ENCODE measurements at regions not wholly inside any gene's neighbourhood (a gene's known extent, or its start where the extent isn't known, plus 50 kb on each side); places are given as distances from the start of the nearest gene placed in this dataset.

DNA sequence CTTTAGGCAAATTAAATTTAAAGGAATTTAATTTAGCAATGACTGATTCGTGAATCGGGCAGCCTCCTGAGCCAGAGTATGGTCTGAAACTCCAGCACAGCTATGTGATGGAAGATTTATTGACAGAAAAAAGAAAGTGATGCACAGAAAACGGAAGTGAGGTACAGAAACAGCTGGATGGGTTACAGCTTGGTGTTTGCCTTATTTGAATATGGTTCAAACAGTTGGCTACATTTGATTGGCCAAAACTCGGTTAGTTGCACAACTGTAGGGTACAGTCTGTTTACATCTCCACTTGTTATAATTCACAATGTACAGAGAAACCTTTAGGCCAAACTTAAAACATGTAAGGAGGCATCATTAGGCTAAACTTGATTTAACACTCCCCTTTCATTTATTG, 1716.1 kb upstream of the C9orf72 start (continued):
- TF ChIP-seq EP300 (IDR thresholded peaks at IDR 0.05; ENCODE audit: borderline replicate concordance in 1 of 2, control insufficient read depth in 1 of 2, low read depth in 2 of 2, low read length in 2 of 2) = no peak
- no peak for TF ChIP-seq EGR1 (IDR thresholded peaks at IDR 0.05; ENCODE audit: borderline replicate concordance in 1 of 2, low read depth in 2 of 2, low read length in 2 of 2)

DNA sequence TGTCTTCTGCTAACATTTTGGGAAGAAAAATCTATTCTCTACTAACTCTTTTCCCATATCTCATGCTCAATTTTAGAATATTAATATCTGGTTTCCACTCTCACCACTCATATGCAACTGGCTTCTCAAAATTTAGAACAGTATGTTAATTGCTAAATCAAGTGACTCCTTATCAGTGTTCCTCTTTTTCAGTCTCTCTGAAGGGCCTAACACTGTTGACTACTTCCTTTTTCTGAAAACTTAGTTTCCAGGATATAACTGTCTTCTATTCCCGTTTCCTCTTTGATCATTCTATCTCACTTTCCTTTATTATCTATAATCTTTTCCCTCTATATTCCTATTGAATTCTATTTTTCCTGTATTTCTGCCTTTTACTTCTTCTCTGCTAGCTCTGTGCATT, 1717.2 kb upstream of the C9orf72 start:
- POLR2A ChIA-PET = no interaction called here
- intact Hi-C loops (cut with micrococcal nuclease; ENCODE audit: unreplicated experiment) (no loop called here), in situ Hi-C loops (cut with MboI) (no loop called here)
- no peak for DNase-seq (ENCODE audit: low read depth, low spot score)
- RAD21 ChIA-PET (ENCODE audit: unreplicated experiment) = no interaction called here
- no peak overlapping the region for H3K27ac ChIP-seq (ENCODE audit: control insufficient read depth, insufficient read depth)
- no peaks in the 10 kb centered on the region for H3K79me2 ChIP-seq (ENCODE audit: control insufficient read depth, insufficient read depth, low read length)
- ATAC-seq = no peak
- whole genome bisulfite sequencing (ENCODE audit: insufficient coverage, insufficient replicate concordance, low lambda C conversion rate, missing lambda C conversion rate) = 41% methylated on average over 1 of the region's 1 CpG
- no peak overlapping the region for H2AFZ ChIP-seq (ENCODE audit: control insufficient read depth, low read depth, low read length)
- H3K4me1 ChIP-seq (ENCODE audit: control insufficient read depth, insufficient read depth, low read length) = no peaks in the 10 kb centered on the region
- no peaks in the 10 kb centered on the region for H4K20me1 ChIP-seq (ENCODE audit: control insufficient read depth, insufficient read depth)
- FAIRE-seq = no peak
- no peak overlapping the region for H3K4me2 ChIP-seq (ENCODE audit: control insufficient read depth, insufficient read depth)
- H3K27me3 ChIP-seq (replicated peaks in 1 of 2; ENCODE audit: control insufficient read depth in 2 of 2, insufficient read depth in 2 of 2, low read length in 1 of 2) = no peaks in the 10 kb centered on the region
- no peaks in the 10 kb centered on the region for H3K9me3 ChIP-seq (replicated peaks; ENCODE audit: control insufficient read depth, insufficient read depth, low read length)
- no peak overlapping the region for H3K4me3 ChIP-seq
- TF ChIP-seq, protein P1, sequence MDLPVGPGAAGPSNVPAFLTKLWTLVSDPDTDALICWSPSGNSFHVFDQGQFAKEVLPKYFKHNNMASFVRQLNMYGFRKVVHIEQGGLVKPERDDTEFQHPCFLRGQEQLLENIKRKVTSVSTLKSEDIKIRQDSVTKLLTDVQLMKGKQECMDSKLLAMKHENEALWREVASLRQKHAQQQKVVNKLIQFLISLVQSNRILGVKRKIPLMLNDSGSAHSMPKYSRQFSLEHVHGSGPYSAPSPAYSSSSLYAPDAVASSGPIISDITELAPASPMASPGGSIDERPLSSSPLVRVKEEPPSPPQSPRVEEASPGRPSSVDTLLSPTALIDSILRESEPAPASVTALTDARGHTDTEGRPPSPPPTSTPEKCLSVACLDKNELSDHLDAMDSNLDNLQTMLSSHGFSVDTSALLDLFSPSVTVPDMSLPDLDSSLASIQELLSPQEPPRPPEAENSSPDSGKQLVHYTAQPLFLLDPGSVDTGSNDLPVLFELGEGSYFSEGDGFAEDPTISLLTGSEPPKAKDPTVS (IDR thresholded peaks at IDR 0.05; ENCODE audit: low read depth, low read length) = no peak
- TF ChIP-seq, protein P2, sequence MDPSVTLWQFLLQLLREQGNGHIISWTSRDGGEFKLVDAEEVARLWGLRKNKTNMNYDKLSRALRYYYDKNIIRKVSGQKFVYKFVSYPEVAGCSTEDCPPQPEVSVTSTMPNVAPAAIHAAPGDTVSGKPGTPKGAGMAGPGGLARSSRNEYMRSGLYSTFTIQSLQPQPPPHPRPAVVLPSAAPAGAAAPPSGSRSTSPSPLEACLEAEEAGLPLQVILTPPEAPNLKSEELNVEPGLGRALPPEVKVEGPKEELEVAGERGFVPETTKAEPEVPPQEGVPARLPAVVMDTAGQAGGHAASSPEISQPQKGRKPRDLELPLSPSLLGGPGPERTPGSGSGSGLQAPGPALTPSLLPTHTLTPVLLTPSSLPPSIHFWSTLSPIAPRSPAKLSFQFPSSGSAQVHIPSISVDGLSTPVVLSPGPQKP (IDR thresholded peaks at IDR 0.05; ENCODE audit: low read depth, low read length) = no peak
- TF ChIP-seq TCF3 (IDR thresholded peaks at IDR 0.05; ENCODE audit: borderline replicate concordance, insufficient read depth, low read depth, low read length) (no peak), ZNF207 (IDR thresholded peaks at IDR 0.05; ENCODE audit: borderline replicate concordance) (no peak), HCFC1 (IDR thresholded peaks at IDR 0.05; ENCODE audit: low read length) (no peak), CHD4 (IDR thresholded peaks at IDR 0.05) (no peak)
- SMC1A ChIA-PET (ENCODE audit: uncharacterized antibody, unreplicated experiment) = no interaction called here
- H3K36me3 ChIP-seq (ENCODE audit: control insufficient read depth in 2 of 2, insufficient read depth in 2 of 2, low read length in 1 of 2) = no peaks in the 10 kb centered on the region
- BruUV-seq (replicated peaks) = no TSS peak
- H3K9ac ChIP-seq (ENCODE audit: control insufficient read depth, insufficient read depth, low read length) = no peak overlapping the region
- CTCF ChIA-PET = no interaction called here
